Kidney (tissue), 13 donors: ENCODE measurements at regions not wholly inside any gene's neighbourhood (a gene's known extent, or its start where the extent isn't known, plus 50 kb on each side); places are given as distances from the start of the nearest gene placed in this dataset.
A peak's percentile ranks its signal among the peaks of the same experiment; 100 is the strongest.

Experiments used
- DNase-seq, 5 donors: peaks; one replicate each; pipeline ENCODE4 v3.0.0-alpha.2; 2013 to 2020
- FAIRE-seq: peaks from 2 replicates; lab custom pipeline; 2012; peaks lifted over from hg19 to GRCh38; lab: Jason Lieb, UNC
- H3K27ac ChIP-seq, 2 donors: one replicate each; pipeline ENCODE4 v1.7.0; 2013; ENCODE audit warnings: low read depth in 2 of 2, low read length in 2 of 2, inconsistent platforms in 1 of 2
- H3K27me3 ChIP-seq: one replicate; pipeline ENCODE4 v1.7.1; 2013; ENCODE audit warnings: low read length, inconsistent platforms; ENCODE audit not compliant: control insufficient read depth, insufficient read depth
- H3K36me3 ChIP-seq, 3 donors: one replicate each; pipeline versions ENCODE4 v1.7.0 to v1.7.1; 2013; ENCODE audit warnings: low read length in 3 of 3, control low read depth in 1 of 3, inconsistent platforms in 1 of 3; ENCODE audit not compliant: insufficient read depth in 3 of 3, control insufficient read depth in 2 of 3
- H3K4me1 ChIP-seq, 3 donors: one replicate each; pipeline versions ENCODE4 v1.7.0 to v1.7.1; 2013; ENCODE audit warnings: low read length in 3 of 3, inconsistent platforms in 1 of 3, low read depth in 1 of 3; ENCODE audit not compliant: control insufficient read depth in 2 of 3, insufficient read depth in 2 of 3
- H3K4me3 ChIP-seq, 3 donors: one replicate each; pipeline versions ENCODE4 v1.7.0 to v1.8.1; 2013; ENCODE audit warnings: low read length in 3 of 3, control low read depth in 1 of 3, inconsistent platforms in 1 of 3
- H3K9ac ChIP-seq, 3 donors: one replicate each; pipeline versions ENCODE4 v1.7.0 to v1.7.1; 2013; ENCODE audit warnings: low read length in 3 of 3, control low read depth in 1 of 3, inconsistent platforms in 1 of 3
- H3K9me3 ChIP-seq, 3 donors: one replicate each; pipeline versions ENCODE4 v1.7.0 to v1.7.1; 2013; ENCODE audit warnings: low read length in 3 of 3, control low read depth in 1 of 3, inconsistent platforms in 1 of 3; ENCODE audit not compliant: control insufficient read depth in 2 of 3, insufficient read depth in 1 of 3
- CTCF ChIP-seq: IDR thresholded peaks from 3 replicates; pipeline ENCODE4 v1.5.1; 2012; ENCODE audit warnings: mild to moderate bottlenecking, moderate library complexity, borderline replicate concordance; ENCODE audit not compliant: insufficient read depth; ENCODE audit errors: extremely low read depth
- intact Hi-C: fragments of 100-400 bp; cut with DNase I; formaldehyde crosslinking; loops from one replicate; pipeline ENCODE4 v1.11.1; 2022
- donor health status: control.
- donor health status: control.
- donor health status: control.
- donor health status: control.
- donor health status: control.
- donor health status: DM: yes; HTN: yes; CAD: no.
- donor health status: Normal renal cell carcinoma (clear cell type).

GRCh38 chr16:48047241-48047640 is 108.6 kb downstream of the ABCC12 start:
- Histone ChIP-seq H3K36me3 (no peaks in the 10 kb centered on the region), H3K9me3 (no peaks in the 10 kb centered on the region), H3K4me3 (no peak overlapping the region), H3K27me3 (no peaks in the 10 kb centered on the region), H3K27ac (no peak overlapping the region), H3K9ac (no peak overlapping the region), H3K4me1 (no peaks in the 10 kb centered on the region)
- no peak for FAIRE-seq
- DNase-seq = no peak
- intact Hi-C loops = no loop called here
- TF ChIP-seq CTCF = no peak

GRCh38 chr16:48044117-48044516 is 111.7 kb downstream of the ABCC12 start:
- H3K9ac ChIP-seq = no peak overlapping the region
- TF ChIP-seq CTCF = no peak
- H3K4me1 ChIP-seq = no peaks in the 10 kb centered on the region
- H3K9me3 ChIP-seq = no peaks in the 10 kb centered on the region
- FAIRE-seq (no peak), DNase-seq (no peak)
- no peak overlapping the region for H3K4me3 ChIP-seq
- no peaks in the 10 kb centered on the region for H3K27me3 ChIP-seq
- H3K36me3 ChIP-seq = no peaks in the 10 kb centered on the region
- no peak overlapping the region for H3K27ac ChIP-seq
- intact Hi-C loops = no loop called here

GRCh38 chr16:48041981-48042421 is 113.8 kb downstream of the ABCC12 start:
- Histone ChIP-seq H3K27me3 (no peaks in the 10 kb centered on the region), H3K9ac (no peak overlapping the region), H3K4me3 (no peak overlapping the region), H3K9me3 (no peaks in the 10 kb centered on the region), H3K36me3 (no peaks in the 10 kb centered on the region), H3K27ac (no peak overlapping the region), H3K4me1 (no peaks in the 10 kb centered on the region)
- no peak for FAIRE-seq
- DNase-seq = peak in 1 of 5 donors; percentile 22
- intact Hi-C loops = no loop called here
- no peak for TF ChIP-seq CTCF

- no peak for FAIRE-seq
These were observed 120.7 kb downstream of the ABCC12 start for GRCh38 chr16:48035142-48035541.

More at GRCh38 chr16:48035142-48035541, 120.7 kb downstream of the ABCC12 start:
- Histone ChIP-seq H3K4me3 (no peak overlapping the region), H3K4me1 (no peaks in the 10 kb centered on the region), H3K36me3 (no peaks in the 10 kb centered on the region), H3K9me3 (peaks cover 0 to 5% (median 0%) of the 10 kb centered on the region in 3 donors), H3K9ac (no peak overlapping the region), H3K27me3 (no peaks in the 10 kb centered on the region), H3K27ac (no peak overlapping the region)
- no peak for TF ChIP-seq CTCF
- intact Hi-C loops = no loop called here
- DNase-seq = no peak
